ENCODE measurements at regions not wholly inside any gene's neighbourhood (a gene's known extent, or its start where the extent isn't known, plus 50 kb on each side); places are given as distances from the start of the nearest gene placed in this dataset.

- Mint-ChIP-seq H3K27ac (ENCODE audit: unreplicated experiment) (no peak overlapping the region), H3K4me1 (ENCODE audit: unreplicated experiment) (peaks cover 3% of the 10 kb centered on the region), H3K4me3 (ENCODE audit: unreplicated experiment) (no peak overlapping the region), H3K9me3 (ENCODE audit: unreplicated experiment) (peaks cover 3% of the 10 kb centered on the region), H3K27me3 (ENCODE audit: unreplicated experiment) (no peaks in the 10 kb centered on the region), H3K36me3 (ENCODE audit: unreplicated experiment) (no peaks in the 10 kb centered on the region)
- no peak for TF ChIP-seq CTCF (IDR thresholded peaks at IDR 0.05)
- DNase-seq (ENCODE audit: extremely low spot score, unreplicated experiment): no peak
Observed at GRCh38 chr13:62635161-62635560, 1219.5 kb upstream of the PCDH20 start.

- no peak for DNase-seq (ENCODE audit: extremely low spot score, unreplicated experiment)
- peaks cover 3% of the 10 kb centered on the region for H3K9me3 Mint-ChIP-seq (ENCODE audit: unreplicated experiment)
- H3K36me3 Mint-ChIP-seq (ENCODE audit: unreplicated experiment): no peaks in the 10 kb centered on the region
- no peak overlapping the region for H3K4me3 Mint-ChIP-seq (ENCODE audit: unreplicated experiment)
- peaks cover 3% of the 10 kb centered on the region for H3K4me1 Mint-ChIP-seq (ENCODE audit: unreplicated experiment)
- no peak for TF ChIP-seq CTCF (IDR thresholded peaks at IDR 0.05)
- no peaks in the 10 kb centered on the region for H3K27me3 Mint-ChIP-seq (ENCODE audit: unreplicated experiment)
- no peak overlapping the region for H3K27ac Mint-ChIP-seq (ENCODE audit: unreplicated experiment)
Observed at GRCh38 chr13:62633448-62633847, 1217.8 kb upstream of the PCDH20 start.

- peaks cover 3% of the 10 kb centered on the region for H3K4me1 Mint-ChIP-seq (ENCODE audit: unreplicated experiment)
- H3K27me3 Mint-ChIP-seq (ENCODE audit: unreplicated experiment): no peaks in the 10 kb centered on the region
- no peak overlapping the region for H3K4me3 Mint-ChIP-seq (ENCODE audit: unreplicated experiment)
- H3K27ac Mint-ChIP-seq (ENCODE audit: unreplicated experiment): no peak overlapping the region
- no peak for DNase-seq (ENCODE audit: extremely low spot score, unreplicated experiment)
- peaks cover 3% of the 10 kb centered on the region for H3K9me3 Mint-ChIP-seq (ENCODE audit: unreplicated experiment)
- no peak for TF ChIP-seq CTCF (IDR thresholded peaks at IDR 0.05)
- H3K36me3 Mint-ChIP-seq (ENCODE audit: unreplicated experiment): no peaks in the 10 kb centered on the region
Observed at GRCh38 chr13:62631619-62632018, 1216.0 kb upstream of the PCDH20 start.

- no peaks in the 10 kb centered on the region for H3K27me3 Mint-ChIP-seq (ENCODE audit: unreplicated experiment)
- H3K36me3 Mint-ChIP-seq (ENCODE audit: unreplicated experiment): no peaks in the 10 kb centered on the region
- DNase-seq (ENCODE audit: extremely low spot score, unreplicated experiment): no peak
- H3K4me1 Mint-ChIP-seq (ENCODE audit: unreplicated experiment): peaks cover 3% of the 10 kb centered on the region
- no peak overlapping the region for H3K27ac Mint-ChIP-seq (ENCODE audit: unreplicated experiment)
- peaks cover 3% of the 10 kb centered on the region for H3K9me3 Mint-ChIP-seq (ENCODE audit: unreplicated experiment)
- no peak overlapping the region for H3K4me3 Mint-ChIP-seq (ENCODE audit: unreplicated experiment)
- TF ChIP-seq CTCF (IDR thresholded peaks at IDR 0.05): no peak
Observed at GRCh38 chr13:62631124-62631523, 1215.5 kb upstream of the PCDH20 start.

GRCh38 chr13:62629618-62630017 lies 1214.0 kb upstream of the PCDH20 start:
- no peak for DNase-seq (ENCODE audit: extremely low spot score, unreplicated experiment)
- Mint-ChIP-seq H3K27me3 (ENCODE audit: unreplicated experiment) (no peaks in the 10 kb centered on the region), H3K36me3 (ENCODE audit: unreplicated experiment) (no peaks in the 10 kb centered on the region), H3K27ac (ENCODE audit: unreplicated experiment) (no peak overlapping the region), H3K4me1 (ENCODE audit: unreplicated experiment) (no peaks in the 10 kb centered on the region), H3K4me3 (ENCODE audit: unreplicated experiment) (no peak overlapping the region), H3K9me3 (ENCODE audit: unreplicated experiment) (no peaks in the 10 kb centered on the region)
- TF ChIP-seq CTCF (IDR thresholded peaks at IDR 0.05): no peak
